ENCODE measurements at regions not wholly inside any gene's neighbourhood (a gene's known extent, or its start where the extent isn't known, plus 50 kb on each side); places are given as distances from the start of the nearest gene placed in this dataset.

GRCh38 chr16:85306071-85306792 lies 194.0 kb upstream of the CIBAR2 start:
- TF ChIP-seq CTCF (IDR thresholded peaks at IDR 0.05; ENCODE audit: insufficient read depth, low read length), result no peak
- peak; percentile 92 for DNase-seq (ENCODE audit: low read depth)
- no peak overlapping the region for H3K4me3 ChIP-seq (ENCODE audit: low read depth, low read length)

- H3K4me3 ChIP-seq (ENCODE audit: low read depth, low read length), result no peak overlapping the region
- no peak for TF ChIP-seq CTCF (IDR thresholded peaks at IDR 0.05; ENCODE audit: insufficient read depth, low read length)
Measured at GRCh38 chr16:85306793-85307551, 194.7 kb upstream of the CIBAR2 start.

GRCh38 chr16:85307552-85308364 lies 195.5 kb upstream of the CIBAR2 start:
- no peak for DNase-seq (ENCODE audit: low read depth)
- TF ChIP-seq CTCF (IDR thresholded peaks at IDR 0.05; ENCODE audit: insufficient read depth, low read length), result no peak
- H3K4me3 ChIP-seq (ENCODE audit: low read depth, low read length), result no peak overlapping the region

More at GRCh38 chr16:85306793-85307551, 194.7 kb upstream of the CIBAR2 start:
- no peak for DNase-seq (ENCODE audit: low read depth)

- no peak for DNase-seq (ENCODE audit: low read depth)
- TF ChIP-seq CTCF (IDR thresholded peaks at IDR 0.05; ENCODE audit: insufficient read depth, low read length), result no peak
- no peak overlapping the region for H3K4me3 ChIP-seq (ENCODE audit: low read depth, low read length)
Measured at GRCh38 chr16:85308611-85309540, 196.6 kb upstream of the CIBAR2 start.

GRCh38 chr16:85309656-85310587 lies 197.7 kb upstream of the CIBAR2 start:
- DNase-seq (ENCODE audit: low read depth), result no peak
- no peak for TF ChIP-seq CTCF (IDR thresholded peaks at IDR 0.05; ENCODE audit: insufficient read depth, low read length)
- H3K4me3 ChIP-seq (ENCODE audit: low read depth, low read length), result no peak overlapping the region

Data from fibroblast of the aortic adventitia (primary cell).